Naive B cell (primary cell): ENCODE measurements at regions not wholly inside any gene's neighbourhood (a gene's known extent, or its start where the extent isn't known, plus 50 kb on each side); places are given as distances from the start of the nearest gene placed in this dataset.

Experiments used
- ATAC-seq, 2 donors: fragments of 150-1000 bp; cut with Tn5 transposase; 2 replicates each; pipeline ENCODE4 v1.10.0; 2021; ENCODE audit warnings: low read depth in 2 of 2, mild to moderate bottlenecking in 2 of 2, moderate library complexity in 2 of 2
- DNase-seq: peaks from one replicate; pipeline ENCODE4 v3.0.0; 2022
- H3K27ac Mint-ChIP-seq, 6 donors: one replicate each; pipeline ENCODE4 v1.8.0; 2020 to 2022; ENCODE audit warnings: mild to moderate bottlenecking in 6 of 6, mixed read lengths in 6 of 6, moderate library complexity in 5 of 6, inconsistent platforms in 2 of 6
- H3K27me3 Mint-ChIP-seq, 3 donors: one replicate each; pipeline ENCODE4 v1.8.0; 2021 to 2022; ENCODE audit warnings: mixed read lengths in 3 of 3, mild to moderate bottlenecking in 1 of 3
- H3K36me3 Mint-ChIP-seq, 2 donors: one replicate each; pipeline ENCODE4 v1.8.0; 2020 to 2022; ENCODE audit warnings: mixed read lengths in 2 of 2, inconsistent platforms in 1 of 2, mild to moderate bottlenecking in 1 of 2
- H3K4me1 Mint-ChIP-seq, 3 donors: one replicate each; pipeline ENCODE4 v1.8.0; 2020 to 2022; ENCODE audit warnings: mixed read lengths in 3 of 3, inconsistent platforms in 1 of 3, mild to moderate bottlenecking in 1 of 3, moderate library complexity in 1 of 3
- H3K4me3 Mint-ChIP-seq, 8 donors: one replicate each; pipeline ENCODE4 v1.8.0; 2020 to 2022; ENCODE audit warnings: mild to moderate bottlenecking in 8 of 8, mixed read lengths in 8 of 8, moderate library complexity in 8 of 8, inconsistent platforms in 2 of 8
- H3K9me3 Mint-ChIP-seq, 7 donors: one replicate each; pipeline ENCODE4 v1.8.0; 2020 to 2022; ENCODE audit warnings: mixed read lengths in 7 of 7, mild to moderate bottlenecking in 5 of 7, inconsistent platforms in 2 of 7, moderate library complexity in 1 of 7

- Mint-ChIP-seq H3K36me3 (peaks cover 13 to 16% of the 10 kb centered on the region in 2 donors), H3K9me3 (peaks cover 12 to 25% (median 18%) of the 10 kb centered on the region in 7 donors), H3K27me3 (peaks cover 0 to 5% (median 0%) of the 10 kb centered on the region in 3 donors), H3K4me1 (no peaks in the 10 kb centered on the region), H3K4me3 (no peak overlapping the region), H3K27ac (no peak overlapping the region)
- no peak for ATAC-seq
- DNase-seq: no peak
Measured at GRCh38 chr1:98103617-98104285, 182.9 kb upstream of the DPYD start.

- H3K36me3 Mint-ChIP-seq: peaks cover 4% of the 10 kb centered on the region in 2 donors
- H3K27ac Mint-ChIP-seq: no peak overlapping the region
- H3K4me3 Mint-ChIP-seq: no peak overlapping the region
- no peak for ATAC-seq
- no peaks in the 10 kb centered on the region for H3K4me1 Mint-ChIP-seq
- peaks cover 4 to 14% (median 11%) of the 10 kb centered on the region in 7 donors for H3K9me3 Mint-ChIP-seq
- H3K27me3 Mint-ChIP-seq: peaks cover 0 to 5% (median 0%) of the 10 kb centered on the region in 3 donors
- no peak for DNase-seq
Measured at GRCh38 chr1:98102345-98103030, 181.7 kb upstream of the DPYD start.

- H3K4me3 Mint-ChIP-seq: no peak overlapping the region
Measured at GRCh38 chr1:98101364-98101763, 180.5 kb upstream of the DPYD start.

GRCh38 chr1:98099501-98099900 is 178.7 kb upstream of the DPYD start:
- no peaks in the 10 kb centered on the region for H3K4me1 Mint-ChIP-seq
- DNase-seq (no peak), ATAC-seq (no peak)
- H3K36me3 Mint-ChIP-seq: no peaks in the 10 kb centered on the region
- no peak overlapping the region for H3K27ac Mint-ChIP-seq
- peaks cover 0 to 5% (median 0%) of the 10 kb centered on the region in 3 donors for H3K27me3 Mint-ChIP-seq
- H3K9me3 Mint-ChIP-seq: no peaks in the 10 kb centered on the region
- no peak overlapping the region for H3K4me3 Mint-ChIP-seq

More at GRCh38 chr1:98101364-98101763, 180.5 kb upstream of the DPYD start:
- no peak for DNase-seq
- no peak overlapping the region for H3K27ac Mint-ChIP-seq
- peaks cover 0 to 5% (median 0%) of the 10 kb centered on the region in 3 donors for H3K27me3 Mint-ChIP-seq
- ATAC-seq: no peak
- no peaks in the 10 kb centered on the region for H3K36me3 Mint-ChIP-seq
- H3K4me1 Mint-ChIP-seq: no peaks in the 10 kb centered on the region
- H3K9me3 Mint-ChIP-seq: peaks cover 2 to 7% (median 3%) of the 10 kb centered on the region in 7 donors

- no peak for ATAC-seq
Measured at GRCh38 chr1:98098473-98098872, 177.6 kb upstream of the DPYD start.

GRCh38 chr1:98090351-98090750 is 169.5 kb upstream of the DPYD start:
- Mint-ChIP-seq H3K4me3 (no peak overlapping the region), H3K9me3 (peaks cover 0 to 1% (median 0%) of the 10 kb centered on the region in 7 donors), H3K27me3 (no peaks in the 10 kb centered on the region), H3K4me1 (no peaks in the 10 kb centered on the region), H3K27ac (no peak overlapping the region), H3K36me3 (no peaks in the 10 kb centered on the region)
- ATAC-seq (no peak), DNase-seq (no peak)

More at GRCh38 chr1:98098473-98098872, 177.6 kb upstream of the DPYD start:
- H3K4me3 Mint-ChIP-seq: no peak overlapping the region
- DNase-seq: no peak
- peaks cover 0 to under 1% (median 0%) of the 10 kb centered on the region in 3 donors for H3K27me3 Mint-ChIP-seq
- H3K36me3 Mint-ChIP-seq: no peaks in the 10 kb centered on the region
- H3K27ac Mint-ChIP-seq: no peak overlapping the region
- H3K9me3 Mint-ChIP-seq: no peaks in the 10 kb centered on the region
- H3K4me1 Mint-ChIP-seq: no peaks in the 10 kb centered on the region

- no peak for ATAC-seq
- H3K4me1 Mint-ChIP-seq: no peaks in the 10 kb centered on the region
- DNase-seq: no peak
- H3K4me3 Mint-ChIP-seq: no peak overlapping the region
- peaks cover 0 to 1% (median 0%) of the 10 kb centered on the region in 7 donors for H3K9me3 Mint-ChIP-seq
- no peak overlapping the region for H3K27ac Mint-ChIP-seq
- H3K27me3 Mint-ChIP-seq: peaks cover 0 to 18% (median 0%) of the 10 kb centered on the region in 3 donors
- H3K36me3 Mint-ChIP-seq: no peaks in the 10 kb centered on the region
Measured at GRCh38 chr1:98088381-98088780, 167.5 kb upstream of the DPYD start.

- Mint-ChIP-seq H3K27ac (peak overlapping the region in 1 of 6 donors; percentile 65), H3K4me1 (no peaks in the 10 kb centered on the region), H3K4me3 (no peak overlapping the region), H3K9me3 (no peaks in the 10 kb centered on the region), H3K36me3 (no peaks in the 10 kb centered on the region), H3K27me3 (peaks cover 0 to 18% (median 0%) of the 10 kb centered on the region in 3 donors)
- no peak for ATAC-seq
- DNase-seq: no peak
Measured at GRCh38 chr1:98086796-98087441, 166.1 kb upstream of the DPYD start.

- Mint-ChIP-seq H3K9me3 (no peaks in the 10 kb centered on the region), H3K27me3 (peaks cover 0 to 18% (median under 1%) of the 10 kb centered on the region in 3 donors), H3K4me1 (no peaks in the 10 kb centered on the region), H3K36me3 (no peaks in the 10 kb centered on the region), H3K27ac (no peak overlapping the region), H3K4me3 (no peak overlapping the region)
- DNase-seq: no peak
- no peak for ATAC-seq
Measured at GRCh38 chr1:98086156-98086555, 165.3 kb upstream of the DPYD start.

- Mint-ChIP-seq H3K4me1 (no peaks in the 10 kb centered on the region), H3K4me3 (no peak overlapping the region)
- no peak for ATAC-seq
Measured at GRCh38 chr1:98084188-98084587, 163.4 kb upstream of the DPYD start.

GRCh38 chr1:98081944-98082343 is 161.1 kb upstream of the DPYD start:
- Mint-ChIP-seq H3K4me3 (no peak overlapping the region), H3K27me3 (peaks cover 0 to 18% (median 3%) of the 10 kb centered on the region in 3 donors), H3K36me3 (no peaks in the 10 kb centered on the region), H3K4me1 (no peaks in the 10 kb centered on the region), H3K9me3 (no peaks in the 10 kb centered on the region), H3K27ac (no peak overlapping the region)
- DNase-seq: no peak
- no peak for ATAC-seq

More at GRCh38 chr1:98084188-98084587, 163.4 kb upstream of the DPYD start:
- H3K36me3 Mint-ChIP-seq: no peaks in the 10 kb centered on the region
- no peaks in the 10 kb centered on the region for H3K9me3 Mint-ChIP-seq
- no peak overlapping the region for H3K27ac Mint-ChIP-seq
- DNase-seq: no peak
- H3K27me3 Mint-ChIP-seq: peaks cover 0 to 18% (median 3%) of the 10 kb centered on the region in 3 donors

- Mint-ChIP-seq H3K27ac (no peak overlapping the region), H3K27me3 (peaks cover 0 to 6% (median 1%) of the 10 kb centered on the region in 3 donors), H3K4me1 (no peaks in the 10 kb centered on the region), H3K36me3 (no peaks in the 10 kb centered on the region), H3K4me3 (no peak overlapping the region), H3K9me3 (no peaks in the 10 kb centered on the region)
- DNase-seq (no peak), ATAC-seq (no peak)
Measured at GRCh38 chr1:98078596-98078995, 157.8 kb upstream of the DPYD start.

GRCh38 chr1:98077691-98078090 is 156.9 kb upstream of the DPYD start:
- Mint-ChIP-seq H3K27me3 (peaks cover 0 to 6% (median 0%) of the 10 kb centered on the region in 3 donors), H3K27ac (no peak overlapping the region), H3K4me1 (no peaks in the 10 kb centered on the region), H3K36me3 (no peaks in the 10 kb centered on the region), H3K4me3 (no peak overlapping the region), H3K9me3 (no peaks in the 10 kb centered on the region)
- no peak for ATAC-seq
- no peak for DNase-seq

- H3K27ac Mint-ChIP-seq: no peak overlapping the region
- no peak for ATAC-seq
- no peaks in the 10 kb centered on the region for H3K9me3 Mint-ChIP-seq
- no peak overlapping the region for H3K4me3 Mint-ChIP-seq
- H3K36me3 Mint-ChIP-seq: no peaks in the 10 kb centered on the region
- DNase-seq: no peak
- no peaks in the 10 kb centered on the region for H3K4me1 Mint-ChIP-seq
- peaks cover 0 to 10% (median 4%) of the 10 kb centered on the region in 3 donors for H3K27me3 Mint-ChIP-seq
Measured at GRCh38 chr1:98075626-98076025, 154.8 kb upstream of the DPYD start.
